GM20000 (cell line): ENCODE measurements at regions not wholly inside any gene's neighbourhood (a gene's known extent, or its start where the extent isn't known, plus 50 kb on each side); places are given as distances from the start of the nearest gene placed in this dataset.

Experiments
- DNase-seq: peaks from one replicate; pipeline ENCODE4 v3.0.0; 2012; ENCODE audit warnings: low spot score
- TF ChIP-seq, protein P1 (sequence below): IDR thresholded peaks from 2 replicates; pipeline ENCODE4 v1.5.1; 2012; ENCODE audit warnings: mild to moderate bottlenecking, control low read depth; ENCODE audit errors: extremely low read depth, missing control alignments

DNA sequence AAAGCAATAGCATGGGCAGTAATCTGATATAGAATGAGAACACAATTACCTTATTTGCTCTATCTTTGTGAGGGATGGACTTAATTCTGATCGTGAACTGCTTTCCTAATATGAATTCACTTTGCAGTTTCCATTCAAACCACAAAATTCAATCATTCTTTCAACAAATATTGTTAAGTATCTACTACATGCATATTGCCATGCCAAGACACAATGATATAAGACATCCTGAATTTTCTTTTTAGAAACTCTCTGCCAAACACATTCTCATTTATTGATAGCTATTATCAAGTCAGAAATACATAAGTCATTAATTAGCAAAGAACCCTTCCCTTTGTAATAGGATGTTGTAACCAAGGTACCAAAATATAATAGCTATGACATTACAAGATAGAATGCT lies 121.6 kb upstream of the TARS1 start:
- DNase-seq: no peak
- TF ChIP-seq, protein P1, sequence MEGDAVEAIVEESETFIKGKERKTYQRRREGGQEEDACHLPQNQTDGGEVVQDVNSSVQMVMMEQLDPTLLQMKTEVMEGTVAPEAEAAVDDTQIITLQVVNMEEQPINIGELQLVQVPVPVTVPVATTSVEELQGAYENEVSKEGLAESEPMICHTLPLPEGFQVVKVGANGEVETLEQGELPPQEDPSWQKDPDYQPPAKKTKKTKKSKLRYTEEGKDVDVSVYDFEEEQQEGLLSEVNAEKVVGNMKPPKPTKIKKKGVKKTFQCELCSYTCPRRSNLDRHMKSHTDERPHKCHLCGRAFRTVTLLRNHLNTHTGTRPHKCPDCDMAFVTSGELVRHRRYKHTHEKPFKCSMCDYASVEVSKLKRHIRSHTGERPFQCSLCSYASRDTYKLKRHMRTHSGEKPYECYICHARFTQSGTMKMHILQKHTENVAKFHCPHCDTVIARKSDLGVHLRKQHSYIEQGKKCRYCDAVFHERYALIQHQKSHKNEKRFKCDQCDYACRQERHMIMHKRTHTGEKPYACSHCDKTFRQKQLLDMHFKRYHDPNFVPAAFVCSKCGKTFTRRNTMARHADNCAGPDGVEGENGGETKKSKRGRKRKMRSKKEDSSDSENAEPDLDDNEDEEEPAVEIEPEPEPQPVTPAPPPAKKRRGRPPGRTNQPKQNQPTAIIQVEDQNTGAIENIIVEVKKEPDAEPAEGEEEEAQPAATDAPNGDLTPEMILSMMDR: no peak

DNA sequence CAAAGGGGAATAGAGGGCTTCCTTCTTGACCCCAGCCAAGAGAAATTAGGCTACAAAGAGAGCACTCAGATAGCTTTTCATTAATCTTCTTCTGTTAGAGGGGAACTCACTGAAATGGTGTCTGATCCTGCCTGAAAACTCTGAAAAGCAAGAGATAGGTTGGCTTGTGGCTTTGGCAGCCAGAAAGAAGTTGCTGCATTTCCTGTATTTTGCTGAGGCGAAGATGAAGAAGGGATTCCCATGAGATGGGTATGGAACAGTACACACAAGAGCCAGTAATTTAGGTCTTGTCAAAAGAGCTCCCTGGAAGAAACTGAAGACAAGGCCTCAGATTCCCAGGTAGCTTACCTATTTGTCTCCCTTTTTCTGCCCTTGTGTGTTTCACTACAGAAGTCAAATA lies 120.9 kb upstream of the TARS1 start:
- TF ChIP-seq, protein P1: no peak
- no peak for DNase-seq

DNA sequence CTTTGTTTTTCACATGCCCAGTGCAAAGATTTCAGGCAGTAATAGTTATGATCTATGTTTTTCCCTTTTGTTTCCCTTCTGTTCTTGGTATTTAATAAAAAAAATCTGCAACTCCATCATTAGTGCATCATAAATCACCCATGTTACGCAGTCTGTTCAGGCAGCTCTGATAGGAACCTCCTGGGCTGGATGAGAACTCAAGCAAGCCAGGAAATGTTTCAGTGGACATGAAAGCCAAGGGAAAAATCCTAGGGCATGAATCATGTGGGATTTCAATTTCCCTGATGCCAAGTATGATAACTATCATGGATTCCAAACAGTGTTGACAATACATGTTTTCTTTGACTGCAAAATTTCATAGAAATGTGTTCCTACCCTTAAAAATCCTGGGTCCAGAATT lies 119.7 kb upstream of the TARS1 start:
- no peak for DNase-seq
- TF ChIP-seq, protein P1: no peak

DNA sequence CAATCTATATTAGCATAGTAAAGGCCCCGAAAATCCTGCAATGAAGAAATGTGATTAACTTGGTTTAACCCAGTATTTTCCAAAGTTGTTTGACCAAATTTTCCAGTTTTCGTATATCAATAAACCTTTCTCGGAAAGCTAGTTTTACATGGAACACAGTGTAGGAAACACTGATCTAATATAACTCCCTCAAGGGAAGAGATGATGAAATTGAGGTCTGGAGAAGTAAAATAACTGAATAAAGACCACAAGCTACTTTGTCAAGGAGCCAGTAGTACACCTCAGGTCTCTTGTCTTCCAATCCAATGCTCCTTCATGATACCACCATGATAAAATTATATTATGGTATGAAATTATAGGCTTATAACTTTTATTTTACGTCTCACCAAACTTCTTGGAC lies 118.1 kb upstream of the TARS1 start:
- no peak for DNase-seq
- TF ChIP-seq, protein P1: no peak

DNA sequence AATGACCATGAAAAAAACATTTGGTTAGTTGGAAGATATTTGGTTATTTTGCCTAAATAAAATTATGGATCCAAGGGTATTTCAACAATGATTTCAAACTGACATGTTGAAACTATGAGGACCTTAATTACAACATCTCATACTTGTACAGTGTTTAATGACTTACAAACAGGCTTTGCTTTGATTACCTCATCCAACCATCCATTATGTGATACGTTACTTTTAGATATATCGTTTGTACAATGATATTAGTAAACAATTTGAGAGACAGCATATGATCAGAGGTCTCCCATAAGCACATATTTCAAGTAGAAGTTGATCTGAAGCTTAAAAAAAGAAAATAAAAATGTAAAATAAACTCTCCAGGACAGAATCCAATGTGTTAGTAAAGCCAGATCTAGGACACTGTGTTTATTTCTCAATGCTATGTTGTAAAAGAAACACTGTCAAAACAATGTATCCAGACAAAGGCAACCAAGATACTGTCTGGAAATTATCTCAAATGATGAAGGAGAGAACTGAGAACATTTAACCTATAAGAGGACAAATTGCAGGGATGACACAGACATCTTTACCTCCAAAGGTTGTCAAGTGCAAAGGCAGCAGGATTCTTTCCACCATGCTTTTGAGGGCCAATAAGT lies 116.0 kb upstream of the TARS1 start:
- no peak for DNase-seq

DNA sequence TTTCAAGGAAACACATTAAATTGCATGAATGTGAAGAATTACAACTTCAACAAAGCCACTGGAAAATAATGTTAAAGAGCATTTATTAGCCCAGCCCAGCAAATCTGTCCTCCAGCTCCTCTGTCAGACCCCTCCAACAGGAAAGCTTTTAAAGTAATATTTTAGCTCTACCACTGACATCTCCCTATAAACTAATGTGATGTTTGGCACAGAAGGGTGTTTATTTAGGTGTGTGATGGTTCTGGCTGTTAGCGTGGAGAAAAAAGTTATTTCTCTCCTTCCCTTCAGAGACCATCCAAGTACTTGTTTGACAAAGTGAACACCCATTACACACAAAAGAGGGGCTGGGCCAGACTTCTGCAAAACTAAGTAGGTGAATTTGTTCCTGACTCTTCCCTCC lies 111.9 kb upstream of the TARS1 start:
- TF ChIP-seq, protein P1: no peak
- DNase-seq: no peak

More for the DNA sequence above, 116.0 kb upstream of the TARS1 start:
- TF ChIP-seq, protein P1: no peak

DNA sequence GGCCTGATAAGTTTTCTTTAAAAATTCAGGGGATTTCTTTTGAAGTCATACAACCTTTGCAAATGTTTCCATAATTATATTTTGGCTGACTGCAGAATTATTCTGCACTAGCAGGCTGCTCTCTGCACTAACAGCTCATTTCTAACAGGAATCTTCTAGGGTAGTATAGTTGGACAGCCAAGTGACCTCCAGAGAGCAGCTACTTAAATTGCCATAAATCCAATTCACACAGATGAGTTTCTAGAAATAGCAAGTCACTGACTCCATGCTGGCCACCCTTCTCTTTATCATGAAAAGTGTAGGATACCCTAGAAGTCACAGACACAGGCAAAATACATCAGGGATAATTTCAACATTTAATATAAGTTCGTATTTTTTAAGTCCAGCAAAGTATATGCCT lies 110.9 kb upstream of the TARS1 start:
- TF ChIP-seq, protein P1: no peak
- DNase-seq: no peak
